H1 (cell line): ENCODE measurements at regions not wholly inside any gene's neighbourhood (a gene's known extent, or its start where the extent isn't known, plus 50 kb on each side); places are given as distances from the start of the nearest gene placed in this dataset.
A peak's percentile ranks its signal among the peaks of the same experiment; 100 is the strongest.

Source experiments
- CTCF ChIA-PET: fragments of 300-600 bp; sonication (Branson Sonifier 250); formaldehyde crosslinking; loops from one replicate; lab custom pipeline; 2021; ENCODE audit not compliant: partially characterized antibody; lab: Charles Lee
- POLR2A ChIA-PET: fragments of 300-600 bp; sonication (Branson Sonifier 250); formaldehyde crosslinking; loops from one replicate; lab custom pipeline; 2021; ENCODE audit warnings: inconsistent platforms; ENCODE audit not compliant: partially characterized antibody; lab: Charles Lee
- DNase-seq, 2 experiments: peaks; one replicate each; pipeline versions ENCODE4 v3.0.0 to v3.0.0-alpha.2; 2010 to 2022; ENCODE audit warnings: low spot score in 2 of 2, low read depth in 1 of 2, mixed read lengths in 1 of 2
- FAIRE-seq: peaks from 2 replicates; lab custom pipeline; 2011; peaks lifted over from hg19 to GRCh38; lab: Jason Lieb, UNC
- H2AFZ ChIP-seq: 2 replicates; pipeline ENCODE4 v1.8.1; 2012; ENCODE audit warnings: low read length, inconsistent platforms
- H2AK5ac ChIP-seq: 2 replicates; pipeline ENCODE4 v1.6.1; 2013; ENCODE audit warnings: low read depth, low read length
- H2BK120ac ChIP-seq: replicated peaks from 2 replicates; pipeline ENCODE3; 2013; ENCODE audit warnings: low read depth, low read length, inconsistent platforms
- H2BK12ac ChIP-seq: 2 replicates; pipeline ENCODE4 v1.6.1; 2013; ENCODE audit warnings: low read depth, low read length
- H2BK15ac ChIP-seq: 2 replicates; pipeline ENCODE4 v1.6.1; 2013; ENCODE audit warnings: low read length
- H2BK20ac ChIP-seq: 2 replicates; pipeline ENCODE4 v1.6.1; 2013; ENCODE audit warnings: low read length
- H2BK5ac ChIP-seq: 2 replicates; pipeline ENCODE4 v1.6.1; 2013; ENCODE audit warnings: low read depth, low read length
- H3K14ac ChIP-seq: 2 replicates; pipeline ENCODE4 v1.6.1; 2013; ENCODE audit warnings: inconsistent platforms; ENCODE audit not compliant: insufficient read length
- H3K18ac ChIP-seq: 2 replicates; pipeline ENCODE4 v1.6.1; 2013; ENCODE audit warnings: low read length; ENCODE audit errors: extremely low read depth
- H3K23ac ChIP-seq: 2 replicates; pipeline ENCODE4 v1.6.1; 2013; ENCODE audit warnings: inconsistent platforms; ENCODE audit not compliant: insufficient read length
- H3K23me2 ChIP-seq: 2 replicates; pipeline ENCODE4 v1.6.1; 2013; ENCODE audit warnings: low read depth, low read length
- H3K27ac ChIP-seq: 2 replicates; pipeline ENCODE4 v1.6.1; 2011; ENCODE audit warnings: low read depth, low read length, inconsistent platforms
- H3K27me3 ChIP-seq, 4 experiments: replicated peaks in 1 of 4; 1 replicate in 1 of 4; 2 replicates in 3 of 4; pipeline versions ENCODE4 v1.6.1 to v1.8.1; 2011 to 2013; ENCODE audit warnings: low read length in 3 of 4, mild to moderate bottlenecking in 3 of 4, inconsistent platforms in 2 of 4, mixed read lengths in 2 of 4, moderate library complexity in 1 of 4; ENCODE audit not compliant: control insufficient read depth in 3 of 4, insufficient read depth in 3 of 4; ENCODE audit errors: extremely low read depth in 1 of 4
- H3K36me3 ChIP-seq, 4 experiments: 2 replicates each; pipeline versions ENCODE4 v1.6.1 to v1.8.1; 2011 to 2013; ENCODE audit warnings: mild to moderate bottlenecking in 4 of 4, low read length in 3 of 4, moderate library complexity in 2 of 4, control low read depth in 1 of 4, inconsistent platforms in 1 of 4; ENCODE audit not compliant: insufficient read depth in 4 of 4, control insufficient read depth in 2 of 4
- H3K4ac ChIP-seq: replicated peaks from 2 replicates; pipeline ENCODE3; 2013; ENCODE audit warnings: low read length, low read depth, mixed read lengths, inconsistent platforms; ENCODE audit not compliant: insufficient read length
- H3K4me1 ChIP-seq, 4 experiments: replicated peaks in 1 of 4; 1 replicate in 1 of 4; 2 replicates in 3 of 4; pipeline versions ENCODE4 v1.6.1 to v1.8.1; 2011 to 2013; ENCODE audit warnings: low read length in 3 of 4, inconsistent platforms in 2 of 4, mixed read lengths in 1 of 4; ENCODE audit not compliant: insufficient read depth in 4 of 4, control insufficient read depth in 3 of 4
- H3K4me2 ChIP-seq, 2 experiments: 2 replicates each; pipeline versions ENCODE4 v1.6.1 to v1.8.1; 2011 to 2013; ENCODE audit warnings: low read depth in 2 of 2, low read length in 2 of 2, control low read depth in 1 of 2, inconsistent platforms in 1 of 2, mild to moderate bottlenecking in 1 of 2; ENCODE audit not compliant: insufficient read depth in 1 of 2
- H3K4me3 ChIP-seq, 4 experiments: fragments of 200-600, 300-600 bp in 1 of 4; sonication (generic), shearing (Covaris generic), sonication (Bioruptor Twin) in 1 of 4; 2 replicates each; pipeline versions ENCODE4 v1.5.1 to v1.8.1; 2011 to 2016; ENCODE audit warnings: low read length in 4 of 4, low read depth in 3 of 4, control low read depth in 2 of 4, inconsistent platforms in 2 of 4, mild to moderate bottlenecking in 2 of 4, mixed read lengths in 1 of 4, moderate library complexity in 1 of 4; ENCODE audit not compliant: insufficient read depth in 2 of 4; ENCODE audit errors: extremely low read depth in 1 of 4
- H3K56ac ChIP-seq: replicated peaks from 2 replicates; pipeline ENCODE3; 2013; ENCODE audit warnings: low read depth, mild to moderate bottlenecking, mixed read lengths, low read length, inconsistent platforms; ENCODE audit not compliant: insufficient read length
- H3K79me1 ChIP-seq: 2 replicates; pipeline ENCODE4 v1.6.1; 2013; ENCODE audit warnings: low read depth, low read length, control low read depth
- H3K79me2 ChIP-seq, 2 experiments: 2 replicates each; pipeline versions ENCODE4 v1.6.1 to v1.8.1; 2012 to 2013; ENCODE audit warnings: low read length in 2 of 2, mild to moderate bottlenecking in 2 of 2, inconsistent platforms in 1 of 2; ENCODE audit not compliant: insufficient read depth in 2 of 2, control insufficient read depth in 1 of 2
- H3K9ac ChIP-seq, 4 experiments: replicated peaks in 1 of 4; 1 replicate in 1 of 4; 2 replicates in 3 of 4; pipeline versions ENCODE4 v1.6.1 to v1.8.1; 2011 to 2013; ENCODE audit warnings: low read depth in 3 of 4, low read length in 3 of 4, control low read depth in 2 of 4, mild to moderate bottlenecking in 2 of 4, moderate library complexity in 2 of 4, inconsistent platforms in 1 of 4; ENCODE audit errors: extremely low read depth in 1 of 4
- H3K9me3 ChIP-seq, 2 experiments: 2 replicates each; pipeline versions ENCODE4 v1.6.1 to v1.8.1; 2012 to 2013; ENCODE audit warnings: mild to moderate bottlenecking in 2 of 2, moderate library complexity in 2 of 2, control low read depth in 1 of 2, inconsistent platforms in 1 of 2, low read depth in 1 of 2, low read length in 1 of 2, mixed read lengths in 1 of 2; ENCODE audit not compliant: insufficient read depth in 2 of 2
- H4K20me1 ChIP-seq, 2 experiments: replicated peaks in 1 of 2; 2 replicates each; pipeline versions ENCODE3 to v1.8.1; 2011 to 2013; ENCODE audit warnings: inconsistent platforms in 2 of 2, low read length in 2 of 2, mild to moderate bottlenecking in 1 of 2; ENCODE audit not compliant: insufficient read depth in 2 of 2, control insufficient read depth in 1 of 2
- H4K5ac ChIP-seq: 2 replicates; pipeline ENCODE4 v1.6.1; 2013; ENCODE audit warnings: low read length, low read depth, mixed read lengths, inconsistent platforms; ENCODE audit not compliant: insufficient read length
- H4K8ac ChIP-seq: 2 replicates; pipeline ENCODE4 v1.8.0; 2013; ENCODE audit warnings: mild to moderate bottlenecking, moderate library complexity, low read length, inconsistent platforms; ENCODE audit not compliant: insufficient read depth; ENCODE audit errors: extremely low read depth
- H4K91ac ChIP-seq: replicated peaks from 2 replicates; pipeline ENCODE3; 2013; ENCODE audit warnings: low read length, mixed read lengths, inconsistent platforms; ENCODE audit not compliant: insufficient read length
- CTCF ChIP-seq, 3 experiments: IDR thresholded peaks; 1 replicate in 2 of 3; 2 replicates in 1 of 3; pipeline versions ENCODE4 v1.5.1 to v1.6.1; 2011; ENCODE audit warnings: low read length in 3 of 3, mild to moderate bottlenecking in 3 of 3, inconsistent platforms in 2 of 3, low read depth in 1 of 3, moderate library complexity in 1 of 3; ENCODE audit not compliant: insufficient read depth in 1 of 3; ENCODE audit errors: control extremely low read depth in 1 of 3
- EP300 ChIP-seq, 2 experiments: IDR thresholded peaks; 1 replicate in 1 of 2; 2 replicates in 1 of 2; pipeline ENCODE4 v1.6.1; 2011 to 2012; ENCODE audit warnings: low read depth in 2 of 2, low read length in 2 of 2, mild to moderate bottlenecking in 2 of 2, borderline replicate concordance in 1 of 2, inconsistent platforms in 1 of 2, moderate library complexity in 1 of 2
- GABPA ChIP-seq: IDR thresholded peaks from 2 replicates; pipeline ENCODE4 v1.6.1; 2011; ENCODE audit warnings: mild to moderate bottlenecking, low read length, moderate library complexity, borderline replicate concordance; ENCODE audit not compliant: insufficient read depth
- HDAC6 ChIP-seq: IDR thresholded peaks from one replicate; pipeline ENCODE4 v1.7.1; 2012; ENCODE audit warnings: low read depth, mild to moderate bottlenecking, inconsistent platforms, low read length, moderate library complexity
- KDM5A ChIP-seq: fragments of 200-600 bp; IDR thresholded peaks from 2 replicates; pipeline ENCODE4 v1.7.1; 2012; ENCODE audit warnings: mild to moderate bottlenecking, low read length, inconsistent platforms, mixed read lengths
- RNF2 ChIP-seq: fragments of 200-900, 300-1000 bp; sonication (generic); IDR thresholded peaks from 2 replicates; pipeline ENCODE4 v1.7.1; 2016; ENCODE audit warnings: borderline replicate concordance, low read depth, mild to moderate bottlenecking, antibody characterized with exemption, low read length; ENCODE audit not compliant: poor library complexity, severe bottlenecking; ENCODE audit errors: missing control alignments
- TAF7 ChIP-seq: optimal IDR thresholded peaks from 2 replicates; pipeline ENCODE3; 2011; ENCODE audit warnings: low read depth, mild to moderate bottlenecking, inconsistent platforms, low read length, moderate library complexity, borderline replicate concordance
- WGBS, 2 experiments: shearing (Covaris generic) in 1 of 2; methylation state at CpG; one replicate each; pipeline versions ENCODE4 v1.1.6 to v1.1.7; 2013 to 2015; ENCODE audit warnings: low lambda C conversion rate in 2 of 2, mixed read lengths in 2 of 2, inconsistent platforms in 1 of 2, low coverage in 1 of 2, missing lambda C conversion rate in 1 of 2; ENCODE audit not compliant: insufficient replicate concordance in 2 of 2, insufficient coverage in 1 of 2, insufficient read length in 1 of 2; ENCODE audit errors: extremely low coverage in 1 of 2, missing lambda C conversion rate in 1 of 2; 5-methylcytosine and 5-hydroxymethylcytosine counted together

- peaks cover 15% of the 10 kb centered on the region for H3K23me2 ChIP-seq
- H3K56ac ChIP-seq: no peak overlapping the region
- 0 out of 2 replicates have a peak overlapping the region, but pooled peaks have one; percentile 67 for H3K18ac ChIP-seq
- H3K4ac ChIP-seq: no peak overlapping the region
- H3K4me2 ChIP-seq: peak overlapping the region; percentile 96 to 98
- no peak overlapping the region for H3K9ac ChIP-seq
- no peak overlapping the region for H2BK5ac ChIP-seq
- no peak overlapping the region for H4K5ac ChIP-seq
- H2AK5ac ChIP-seq: no peak overlapping the region
- no peaks in the 10 kb centered on the region for H3K9me3 ChIP-seq
- no peak overlapping the region for H4K91ac ChIP-seq
- no peak overlapping the region for H2BK15ac ChIP-seq
- no peak overlapping the region for H2BK20ac ChIP-seq
- H3K23ac ChIP-seq: no peak overlapping the region
- no peaks in the 10 kb centered on the region for H3K79me1 ChIP-seq
- no peak overlapping the region for H4K8ac ChIP-seq
- no peaks in the 10 kb centered on the region for H4K20me1 ChIP-seq
- WGBS, 2 experiments: 60% methylated on average over 15 of the region's 15 CpGs; no CpG with 5 or more reads in 1 of the 2 experiments
- no peak overlapping the region for H3K27ac ChIP-seq
- no peak for FAIRE-seq
- 0 out of 2 replicates have a peak overlapping the region, but pooled peaks have one; percentile 81 for H2AFZ ChIP-seq
- peak overlapping the region; percentile 49 to 66 (median 57); a peak in 7 of 8 replicates for H3K4me3 ChIP-seq
- H3K36me3 ChIP-seq: no peaks in the 10 kb centered on the region
- H3K27me3 ChIP-seq: peaks cover 3 to 41% (median 40%) of the 10 kb centered on the region in 4 experiments
- no peak overlapping the region for H3K14ac ChIP-seq
- H2BK120ac ChIP-seq: no peak overlapping the region
- CTCF ChIA-PET: interaction anchor here (1.9 to 3.0 kb wide), 2 partner anchors 59 to 164 kb away, joined by 4 to 11 read pairs; no protein-coding TSS in a partner anchor
- POLR2A ChIA-PET: interaction anchor here (0.7 kb wide), 1 partner anchor 52 kb away, joined by 3 read pairs; no protein-coding TSS in a partner anchor
- no peak overlapping the region for H2BK12ac ChIP-seq
- H3K4me1 ChIP-seq: peaks cover 7 to 18% (median 14%) of the 10 kb centered on the region in 4 experiments
- DNase-seq: no peak
- no peaks in the 10 kb centered on the region for H3K79me2 ChIP-seq
- TF ChIP-seq KDM5A (no peak), RNF2 (no peak), CTCF (IDR thresholded peaks at IDR 0.05; ENCODE audit: control extremely low read depth in 1 of 3, insufficient read depth in 1 of 3, low read depth in 1 of 3, low read length in 3 of 3) (no peak), EP300 (IDR thresholded peaks at IDR 0.05; ENCODE audit: borderline replicate concordance in 1 of 2, low read depth in 2 of 2, low read length in 2 of 2) (no peak), HDAC6 (no peak), GABPA (no peak), TAF7 (no peak)
Observed at GRCh38 chr4:153154007-153154975, 50.0 kb upstream of the TRIM2 start.
